Cerebellar cortex (tissue), 1 donor: ENCODE measurements at regions not wholly inside any gene's neighbourhood (a gene's known extent, or its start where the extent isn't known, plus 50 kb on each side); places are given as distances from the start of the nearest gene placed in this dataset.
A peak's percentile ranks its signal among the peaks of the same experiment; 100 is the strongest.
"Not testable (repeated sequence)": the region's sequence is repeated elsewhere in the genome, so short reads cannot be mapped to it uniquely, and the experiment has no call there.

ENCODE experiments used
- DNase-seq: peaks from one replicate; pipeline ENCODE4 v3.0.0-alpha.2; 2015; ENCODE audit warnings: low spot score

GRCh38 chr9:85208666-85209065 is 533.1 kb downstream of the AGTPBP1 start:
- DNase-seq, result no peak

GRCh38 chr9:85204176-85204575 is 534.6 kb downstream of the NTRK2 start:
- no peak for DNase-seq

DNA sequence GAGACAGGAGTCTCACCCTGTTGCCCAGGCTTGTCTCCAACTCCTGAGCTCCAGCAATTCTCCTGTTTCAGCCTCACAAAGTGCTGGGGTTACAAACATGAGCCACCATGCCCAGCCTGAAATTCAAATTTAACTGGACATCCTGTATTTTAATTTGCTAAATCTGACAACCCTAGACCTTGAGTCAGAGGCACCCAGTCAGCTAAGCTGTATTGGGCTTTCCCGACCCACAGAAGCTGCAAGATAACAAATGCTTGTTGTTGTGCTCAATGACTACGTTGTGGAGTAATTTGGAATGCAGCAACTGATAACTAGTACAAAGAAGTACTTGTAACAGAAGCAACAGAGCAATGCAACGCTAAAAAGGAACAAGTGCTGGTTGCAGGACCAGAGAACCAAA is 533.1 kb downstream of the NTRK2 start:
- no peak for DNase-seq

- DNase-seq, result no peak
Observed at GRCh38 chr9:85200726-85201404, 531.3 kb downstream of the NTRK2 start.

GRCh38 chr9:85199866-85200495 is 530.5 kb downstream of the NTRK2 start:
- no peak for DNase-seq

GRCh38 chr9:85192750-85193149 is 523.2 kb downstream of the NTRK2 start:
- no peak for DNase-seq

DNA sequence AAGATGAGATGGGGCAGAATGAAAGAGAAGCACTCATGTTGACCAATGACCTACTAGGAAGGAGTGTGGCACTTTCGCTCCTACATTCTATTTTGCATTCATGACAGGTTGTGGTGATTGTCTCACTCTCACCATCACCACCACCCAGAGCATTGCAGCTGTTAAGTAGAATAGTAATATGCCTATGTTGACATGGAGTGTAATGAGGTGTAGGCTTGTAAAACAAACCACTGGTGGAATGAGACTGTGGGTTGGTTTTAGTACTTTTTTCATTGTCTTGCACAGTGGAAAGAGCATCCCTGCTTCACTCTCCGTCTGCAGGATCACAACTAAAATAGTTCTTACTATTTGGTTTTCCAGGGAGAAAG is 516.7 kb downstream of the NTRK2 start:
- no peak for DNase-seq

- no peak for DNase-seq
Observed at GRCh38 chr9:85185486-85186217, 516.1 kb downstream of the NTRK2 start.

DNA sequence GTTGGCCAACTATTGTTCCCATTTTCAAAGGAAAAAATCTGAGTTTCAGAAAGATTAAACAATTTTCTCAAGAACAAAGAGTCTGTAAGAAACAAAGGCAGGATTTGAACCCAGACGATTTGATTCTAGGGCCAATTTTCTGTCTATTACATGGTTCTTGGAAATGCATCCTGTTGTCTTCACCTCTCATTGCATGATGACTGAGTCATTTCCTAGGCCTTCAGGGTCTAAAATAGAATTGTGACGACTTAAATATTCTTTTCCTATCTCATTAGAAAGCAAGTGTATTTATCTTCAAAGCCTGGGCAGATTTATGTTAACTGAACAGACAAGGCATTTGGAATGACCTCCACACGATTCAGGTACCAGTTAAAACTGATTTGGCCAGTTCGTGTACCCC is 512.9 kb downstream of the NTRK2 start:
- no peak for DNase-seq

DNA sequence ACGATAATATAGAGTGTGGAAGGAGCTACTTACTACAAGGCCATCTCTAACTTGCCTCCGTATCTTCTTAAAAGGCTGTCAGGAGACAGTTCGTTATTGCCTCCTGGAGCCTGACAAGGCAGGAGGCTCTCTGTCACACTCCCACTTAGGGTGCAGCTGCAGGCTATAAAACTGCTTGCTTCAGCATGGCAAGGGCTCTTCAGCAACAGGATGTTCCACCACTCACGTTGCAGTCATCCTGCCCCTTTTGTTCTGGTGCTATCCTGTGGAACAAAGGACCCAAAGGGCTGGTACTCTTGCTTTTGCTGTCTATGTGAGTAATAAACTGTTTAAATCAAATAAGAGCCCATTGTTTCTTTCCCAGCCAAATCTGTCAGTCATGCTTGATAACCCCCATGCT is 508.9 kb downstream of the NTRK2 start:
- no peak for DNase-seq

DNA sequence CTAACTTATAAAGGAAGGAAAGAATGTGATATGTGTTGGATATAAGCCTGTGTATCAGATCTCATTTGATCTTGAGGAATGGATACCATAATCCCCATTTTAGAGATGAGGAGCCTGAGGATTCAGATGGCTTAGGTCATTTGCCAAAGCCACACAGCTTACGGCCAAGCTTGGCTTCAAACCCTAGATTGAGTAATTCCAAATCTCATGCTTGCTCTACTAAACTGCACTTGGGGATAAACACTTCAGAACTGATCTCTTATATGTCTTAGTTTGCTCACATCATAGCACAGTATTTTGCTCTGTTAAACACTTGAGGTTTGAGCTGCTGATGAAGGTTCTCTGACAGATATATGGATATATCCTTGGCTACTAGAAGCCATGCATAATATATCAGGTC is 504.4 kb downstream of the NTRK2 start:
- DNase-seq, result no peak

GRCh38 chr9:85172001-85172978 is 502.8 kb downstream of the NTRK2 start:
- DNase-seq, result no peak

DNA sequence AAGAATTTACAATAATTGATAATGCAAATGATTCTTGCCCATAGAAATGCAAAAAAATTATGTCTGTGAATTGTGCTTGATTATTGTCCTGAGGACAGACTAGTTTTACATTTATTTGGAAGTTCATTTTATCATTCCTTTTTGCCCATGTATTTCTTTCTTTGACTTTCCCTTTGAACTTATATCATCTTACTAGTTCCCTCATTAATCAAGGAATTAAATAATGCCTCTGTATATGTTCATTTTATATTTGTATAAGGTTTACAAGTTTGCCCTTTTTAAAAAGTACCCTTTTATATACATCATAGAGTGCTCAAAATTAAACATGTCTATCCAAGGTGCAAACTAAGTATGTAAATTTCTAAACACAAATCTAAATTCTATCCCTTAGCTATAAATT is 501.6 kb downstream of the NTRK2 start:
- DNase-seq, result no peak

DNA sequence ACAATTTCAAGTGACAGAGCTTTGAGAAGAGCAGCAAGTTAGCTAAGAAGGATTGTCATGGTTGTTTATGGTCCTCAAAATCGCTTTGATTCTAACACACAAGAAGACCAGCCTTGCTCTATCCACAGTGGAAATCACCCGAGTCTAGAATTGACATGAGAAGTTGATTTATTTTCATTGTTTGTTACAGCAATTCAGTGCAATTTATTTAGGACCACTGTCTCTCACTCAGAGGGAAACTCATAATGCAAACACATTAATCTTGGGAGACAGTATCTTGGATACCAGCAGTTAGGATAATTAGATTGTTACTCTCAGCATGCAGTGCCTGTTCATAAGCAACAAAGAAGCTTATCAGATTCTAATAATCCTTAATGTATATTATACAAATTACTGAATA is 498.9 kb downstream of the NTRK2 start:
- DNase-seq, result no peak

DNA sequence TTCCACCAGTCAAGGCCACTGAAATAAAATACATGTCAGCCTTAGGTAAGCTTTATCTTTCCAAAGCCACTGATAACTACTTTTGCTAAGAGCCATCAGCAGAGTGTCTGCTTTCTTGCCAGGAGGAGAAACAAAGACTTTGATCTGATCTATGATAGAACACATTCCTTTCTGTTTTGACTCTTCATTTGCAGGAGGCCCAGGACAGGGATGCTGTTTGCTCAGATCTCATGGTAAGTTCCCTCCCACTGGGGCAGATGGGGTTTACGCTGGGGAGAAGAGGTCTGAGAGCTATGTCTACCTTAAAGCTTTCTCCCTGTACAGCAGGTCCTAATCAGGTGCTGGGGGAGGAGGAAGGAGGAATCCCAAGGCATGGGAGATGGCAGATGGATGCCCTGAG is 497.6 kb downstream of the NTRK2 start:
- no peak for DNase-seq

GRCh38 chr9:85163825-85164224 is 494.3 kb downstream of the NTRK2 start:
- no peak for DNase-seq

GRCh38 chr9:85163415-85163814 is 493.9 kb downstream of the NTRK2 start:
- DNase-seq, result no peak

DNA sequence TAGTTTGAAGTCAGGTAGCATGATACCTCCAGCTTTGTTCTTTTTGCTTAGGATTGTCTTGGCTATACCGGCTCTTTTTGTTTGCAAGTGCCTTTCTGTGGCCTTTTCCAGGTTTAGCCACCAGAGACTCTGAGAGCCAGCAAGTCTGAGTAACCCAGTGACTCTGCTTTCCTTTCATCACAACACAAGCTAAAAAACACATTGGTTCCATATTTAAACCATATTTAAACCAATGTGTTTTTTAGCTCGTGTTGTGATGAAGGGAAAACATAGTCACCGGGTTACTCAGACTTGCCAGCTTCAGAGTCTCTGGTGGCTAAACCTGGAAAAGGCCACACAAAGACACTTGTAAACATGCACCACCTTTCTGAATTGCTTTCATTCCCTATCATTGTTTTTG is 493.3 kb downstream of the NTRK2 start:
- no peak for DNase-seq

GRCh38 chr9:85160944-85161343 is 491.4 kb downstream of the NTRK2 start:
- DNase-seq, result not testable (repeated sequence)

- peak; percentile 86 for DNase-seq
Observed at GRCh38 chr9:85158512-85158911, 489.0 kb downstream of the NTRK2 start.

- no peak for DNase-seq
Observed at GRCh38 chr9:85157772-85158171, 488.2 kb downstream of the NTRK2 start.

GRCh38 chr9:85156652-85157051 is 487.1 kb downstream of the NTRK2 start:
- DNase-seq, result no peak
